LNCaP clone FGC (cell line): ENCODE measurements at regions not wholly inside any gene's neighbourhood (a gene's known extent, or its start where the extent isn't known, plus 50 kb on each side); places are given as distances from the start of the nearest gene placed in this dataset.

Experiments
- DNase-seq: peaks from one replicate; pipeline ENCODE4 v3.0.0-alpha.2; 2011; ENCODE audit warnings: low read depth
- H3K4me3 ChIP-seq: 2 replicates; pipeline ENCODE4 v1.5.1; 2011; ENCODE audit warnings: mild to moderate bottlenecking, low read depth, low read length, control low read depth
- TF ChIP-seq, protein P1 (sequence below): IDR thresholded peaks from 2 replicates; pipeline ENCODE4 v1.5.1; 2012; ENCODE audit warnings: mild to moderate bottlenecking; ENCODE audit not compliant: control insufficient read depth, insufficient read depth; ENCODE audit errors: extremely low read depth

DNA sequence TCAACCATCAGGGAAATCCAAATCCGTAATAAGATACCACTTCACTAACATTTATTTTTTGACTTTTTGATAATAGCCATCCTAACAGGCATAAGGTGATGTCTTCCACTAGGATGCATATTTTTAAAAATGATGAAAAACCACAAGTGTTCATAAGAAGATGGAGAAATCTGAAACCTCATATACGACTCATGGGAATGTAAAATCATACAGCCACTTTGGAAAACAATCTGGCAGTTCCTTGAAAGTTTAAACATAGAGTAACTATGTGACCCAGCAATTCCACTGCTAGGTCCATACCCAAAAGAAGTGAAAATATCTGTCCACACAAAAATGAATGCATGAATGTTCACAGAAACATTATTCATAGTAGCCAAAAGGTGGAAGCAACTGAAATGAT, 431.0 kb downstream of the ENC1 start:
- no peak for DNase-seq
- TF ChIP-seq, protein P1, sequence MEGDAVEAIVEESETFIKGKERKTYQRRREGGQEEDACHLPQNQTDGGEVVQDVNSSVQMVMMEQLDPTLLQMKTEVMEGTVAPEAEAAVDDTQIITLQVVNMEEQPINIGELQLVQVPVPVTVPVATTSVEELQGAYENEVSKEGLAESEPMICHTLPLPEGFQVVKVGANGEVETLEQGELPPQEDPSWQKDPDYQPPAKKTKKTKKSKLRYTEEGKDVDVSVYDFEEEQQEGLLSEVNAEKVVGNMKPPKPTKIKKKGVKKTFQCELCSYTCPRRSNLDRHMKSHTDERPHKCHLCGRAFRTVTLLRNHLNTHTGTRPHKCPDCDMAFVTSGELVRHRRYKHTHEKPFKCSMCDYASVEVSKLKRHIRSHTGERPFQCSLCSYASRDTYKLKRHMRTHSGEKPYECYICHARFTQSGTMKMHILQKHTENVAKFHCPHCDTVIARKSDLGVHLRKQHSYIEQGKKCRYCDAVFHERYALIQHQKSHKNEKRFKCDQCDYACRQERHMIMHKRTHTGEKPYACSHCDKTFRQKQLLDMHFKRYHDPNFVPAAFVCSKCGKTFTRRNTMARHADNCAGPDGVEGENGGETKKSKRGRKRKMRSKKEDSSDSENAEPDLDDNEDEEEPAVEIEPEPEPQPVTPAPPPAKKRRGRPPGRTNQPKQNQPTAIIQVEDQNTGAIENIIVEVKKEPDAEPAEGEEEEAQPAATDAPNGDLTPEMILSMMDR: no peak
- H3K4me3 ChIP-seq: no peak overlapping the region

GRCh38 chr5:74206579-74207550, 433.7 kb downstream of the ENC1 start:
- DNase-seq: peak; percentile 10
- H3K4me3 ChIP-seq: no peak overlapping the region
- TF ChIP-seq, protein P1: no peak

DNA sequence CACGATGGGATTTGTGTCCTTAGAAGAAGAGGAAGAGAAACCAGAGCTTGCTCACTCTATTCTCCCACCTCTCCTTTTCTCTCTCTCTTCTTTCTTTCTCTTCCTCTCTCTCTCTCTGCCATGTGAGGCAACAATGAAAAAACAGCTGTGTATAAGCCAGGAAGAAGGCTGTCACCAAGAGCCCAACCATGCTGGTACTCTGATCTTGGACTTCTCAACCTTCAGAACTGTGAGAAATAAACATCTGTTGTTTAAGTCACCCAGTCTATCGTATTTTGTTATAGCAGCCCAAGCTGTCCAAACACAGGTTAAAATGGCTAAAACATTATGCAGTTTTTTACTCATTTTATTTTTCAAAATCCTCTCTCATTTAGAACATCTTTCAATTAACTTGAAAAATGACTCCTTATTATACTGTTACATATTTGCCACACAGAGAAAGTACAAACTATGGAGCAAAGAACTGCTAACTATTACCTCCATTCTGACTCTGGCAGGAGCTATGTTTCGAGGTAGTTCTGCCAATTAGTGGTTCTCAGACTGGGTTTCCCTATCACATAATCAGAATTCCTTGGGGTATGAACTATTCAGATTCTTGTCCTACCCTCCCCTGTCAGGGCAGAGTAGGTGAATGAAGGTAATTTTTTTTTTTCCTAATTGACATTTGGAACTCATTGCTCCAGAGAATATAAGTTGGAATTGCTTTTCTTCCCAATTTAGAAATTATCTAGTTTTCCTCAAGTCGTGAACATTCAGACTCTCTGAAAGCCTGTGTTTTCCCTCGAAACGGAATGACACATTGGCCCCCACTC, 434.6 kb downstream of the ENC1 start:
- DNase-seq: no peak
- TF ChIP-seq, protein P1: no peak
- no peak overlapping the region for H3K4me3 ChIP-seq

GRCh38 chr5:74201334-74202081, 439.0 kb downstream of the ENC1 start:
- H3K4me3 ChIP-seq: no peak overlapping the region
- no peak for DNase-seq
- TF ChIP-seq, protein P1: no peak

DNA sequence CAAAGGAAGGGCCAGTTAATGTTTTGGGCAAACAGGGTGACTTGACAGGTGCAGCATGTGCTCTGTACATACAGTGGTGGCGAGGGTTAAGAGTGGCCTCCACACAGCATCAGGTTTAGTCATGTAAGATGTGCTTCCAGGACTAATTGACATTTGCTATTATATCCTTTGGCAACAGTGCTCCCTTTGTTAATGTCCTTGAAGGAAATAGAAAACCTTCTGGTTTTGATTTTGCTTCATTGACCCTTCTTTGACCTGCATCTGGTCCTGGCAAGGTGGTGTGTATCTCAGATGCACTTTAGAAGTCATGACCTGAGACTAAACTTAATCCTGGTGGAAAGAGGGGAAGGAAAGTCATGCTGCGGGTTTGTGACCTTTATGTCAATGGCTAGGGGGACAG, 440.0 kb downstream of the ENC1 start:
- no peak for DNase-seq
- no peak overlapping the region for H3K4me3 ChIP-seq
- TF ChIP-seq, protein P1: no peak

GRCh38 chr5:74199436-74200210, 440.9 kb downstream of the ENC1 start:
- TF ChIP-seq, protein P1: no peak
- DNase-seq: no peak
- no peak overlapping the region for H3K4me3 ChIP-seq
